ENCODE measurements at regions not wholly inside any gene's neighbourhood (a gene's known extent, or its start where the extent isn't known, plus 50 kb on each side); places are given as distances from the start of the nearest gene placed in this dataset.

DNA sequence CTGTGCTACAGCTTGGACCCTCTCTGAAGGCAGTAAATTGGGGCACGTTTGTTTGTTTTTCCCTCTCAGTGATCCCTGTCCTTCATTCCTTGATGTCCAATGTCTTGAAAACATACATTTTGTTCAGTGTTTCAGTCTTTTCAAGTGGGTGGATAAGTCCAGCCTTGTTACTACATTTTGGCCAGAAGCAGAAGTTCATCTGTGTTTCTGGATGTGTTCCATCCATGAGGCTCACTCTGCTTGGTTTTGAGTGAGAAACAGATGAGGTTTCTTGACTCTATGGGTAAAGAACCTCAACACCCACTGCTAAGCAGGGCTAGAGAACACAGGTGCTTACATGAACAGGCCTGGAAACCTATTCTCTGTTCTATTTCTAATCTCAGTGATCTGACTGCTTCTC is 74.5 kb upstream of the RFX8 start:
- intact Hi-C loops (cut with micrococcal nuclease; ENCODE audit: unreplicated experiment), result no loop called here
- in situ Hi-C loops (cut with HindIII; ENCODE audit: low pct_unique_long_range_greater_than_20kb, low sequenced_read_pairs), result no loop called here
- Histone ChIP-seq H3K4me3 (ENCODE audit: low read depth in 2 of 2, low read length in 2 of 2) (no peak overlapping the region), H3K4me1 (ENCODE audit: control insufficient read depth, insufficient read depth, low read length) (no peaks in the 10 kb centered on the region), H3K36me3 (ENCODE audit: control insufficient read depth, insufficient read depth, low read length) (no peaks in the 10 kb centered on the region), H3K9me3 (ENCODE audit: control insufficient read depth, insufficient read depth, low read depth, low read length) (no peaks in the 10 kb centered on the region), H3K27ac (ENCODE audit: low read length) (no peak overlapping the region), H3K27me3 (ENCODE audit: control insufficient read depth, insufficient read depth, low read length) (no peaks in the 10 kb centered on the region)
- CTCF ChIA-PET, result interaction anchor here (0.6 kb wide), 1 partner anchor 80 kb away, joined by 3 read pairs; no protein-coding TSS in a partner anchor
- POLR2A ChIA-PET, result no interaction called here
- DNase-seq (ENCODE audit: low read depth, low spot score) (no peak), ATAC-seq (no peak)
- TF ChIP-seq POLR2AphosphoS5 (IDR thresholded peaks at IDR 0.05; ENCODE audit: low read depth, low read length) (no peak), SIN3A (IDR thresholded peaks at IDR 0.05; ENCODE audit: borderline replicate concordance, insufficient read depth, low read depth, low read length) (no peak), TCF7L2 (IDR thresholded peaks at IDR 0.05; ENCODE audit: low read depth, low read length) (no peak)
- TF ChIP-seq, protein P1, sequence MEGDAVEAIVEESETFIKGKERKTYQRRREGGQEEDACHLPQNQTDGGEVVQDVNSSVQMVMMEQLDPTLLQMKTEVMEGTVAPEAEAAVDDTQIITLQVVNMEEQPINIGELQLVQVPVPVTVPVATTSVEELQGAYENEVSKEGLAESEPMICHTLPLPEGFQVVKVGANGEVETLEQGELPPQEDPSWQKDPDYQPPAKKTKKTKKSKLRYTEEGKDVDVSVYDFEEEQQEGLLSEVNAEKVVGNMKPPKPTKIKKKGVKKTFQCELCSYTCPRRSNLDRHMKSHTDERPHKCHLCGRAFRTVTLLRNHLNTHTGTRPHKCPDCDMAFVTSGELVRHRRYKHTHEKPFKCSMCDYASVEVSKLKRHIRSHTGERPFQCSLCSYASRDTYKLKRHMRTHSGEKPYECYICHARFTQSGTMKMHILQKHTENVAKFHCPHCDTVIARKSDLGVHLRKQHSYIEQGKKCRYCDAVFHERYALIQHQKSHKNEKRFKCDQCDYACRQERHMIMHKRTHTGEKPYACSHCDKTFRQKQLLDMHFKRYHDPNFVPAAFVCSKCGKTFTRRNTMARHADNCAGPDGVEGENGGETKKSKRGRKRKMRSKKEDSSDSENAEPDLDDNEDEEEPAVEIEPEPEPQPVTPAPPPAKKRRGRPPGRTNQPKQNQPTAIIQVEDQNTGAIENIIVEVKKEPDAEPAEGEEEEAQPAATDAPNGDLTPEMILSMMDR (IDR thresholded peaks at IDR 0.05), result no peak
- TF ChIP-seq, protein P2, sequence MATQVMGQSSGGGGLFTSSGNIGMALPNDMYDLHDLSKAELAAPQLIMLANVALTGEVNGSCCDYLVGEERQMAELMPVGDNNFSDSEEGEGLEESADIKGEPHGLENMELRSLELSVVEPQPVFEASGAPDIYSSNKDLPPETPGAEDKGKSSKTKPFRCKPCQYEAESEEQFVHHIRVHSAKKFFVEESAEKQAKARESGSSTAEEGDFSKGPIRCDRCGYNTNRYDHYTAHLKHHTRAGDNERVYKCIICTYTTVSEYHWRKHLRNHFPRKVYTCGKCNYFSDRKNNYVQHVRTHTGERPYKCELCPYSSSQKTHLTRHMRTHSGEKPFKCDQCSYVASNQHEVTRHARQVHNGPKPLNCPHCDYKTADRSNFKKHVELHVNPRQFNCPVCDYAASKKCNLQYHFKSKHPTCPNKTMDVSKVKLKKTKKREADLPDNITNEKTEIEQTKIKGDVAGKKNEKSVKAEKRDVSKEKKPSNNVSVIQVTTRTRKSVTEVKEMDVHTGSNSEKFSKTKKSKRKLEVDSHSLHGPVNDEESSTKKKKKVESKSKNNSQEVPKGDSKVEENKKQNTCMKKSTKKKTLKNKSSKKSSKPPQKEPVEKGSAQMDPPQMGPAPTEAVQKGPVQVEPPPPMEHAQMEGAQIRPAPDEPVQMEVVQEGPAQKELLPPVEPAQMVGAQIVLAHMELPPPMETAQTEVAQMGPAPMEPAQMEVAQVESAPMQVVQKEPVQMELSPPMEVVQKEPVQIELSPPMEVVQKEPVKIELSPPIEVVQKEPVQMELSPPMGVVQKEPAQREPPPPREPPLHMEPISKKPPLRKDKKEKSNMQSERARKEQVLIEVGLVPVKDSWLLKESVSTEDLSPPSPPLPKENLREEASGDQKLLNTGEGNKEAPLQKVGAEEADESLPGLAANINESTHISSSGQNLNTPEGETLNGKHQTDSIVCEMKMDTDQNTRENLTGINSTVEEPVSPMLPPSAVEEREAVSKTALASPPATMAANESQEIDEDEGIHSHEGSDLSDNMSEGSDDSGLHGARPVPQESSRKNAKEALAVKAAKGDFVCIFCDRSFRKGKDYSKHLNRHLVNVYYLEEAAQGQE (IDR thresholded peaks at IDR 0.05; ENCODE audit: insufficient read depth in 1 of 2, low read depth in 2 of 2, low read length in 1 of 2), result no peak
- no TSS peak for BruUV-seq (replicated peaks)

DNA sequence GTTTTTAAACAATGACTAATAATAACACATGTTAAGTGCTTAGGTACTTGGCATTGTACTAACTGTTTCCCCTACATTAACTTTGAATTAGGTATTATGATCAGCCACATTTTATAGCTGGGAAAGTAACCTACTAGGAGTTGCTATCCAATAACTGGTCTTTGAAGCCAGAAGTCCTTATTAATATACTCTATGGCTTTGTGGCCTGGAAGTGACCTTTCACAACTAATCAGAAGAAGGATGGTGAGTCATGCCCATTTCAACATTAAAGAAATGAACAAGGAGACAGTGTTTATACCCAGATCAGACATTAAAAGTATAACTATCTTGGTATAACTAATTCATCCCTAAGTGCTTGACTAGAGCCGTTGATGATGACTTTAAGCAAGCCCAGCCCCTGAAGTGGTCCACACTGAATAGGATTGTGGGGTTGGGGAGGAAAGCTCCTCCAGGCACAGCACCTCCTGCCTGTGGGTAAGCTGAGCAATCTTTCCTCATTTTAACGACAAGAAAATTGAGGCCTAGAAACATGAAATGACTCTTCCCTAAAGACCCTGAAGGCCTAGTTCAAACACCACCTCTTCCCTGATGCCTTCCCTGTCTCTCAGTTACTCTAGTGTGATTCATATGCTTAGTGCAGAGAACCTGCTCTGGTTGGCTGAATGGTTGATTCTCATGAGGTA is 71.6 kb upstream of the RFX8 start:
- no peak overlapping the region for H3K27ac ChIP-seq (ENCODE audit: low read length)

More for the DNA sequence above, 71.6 kb upstream of the RFX8 start:
- no peaks in the 10 kb centered on the region for H3K9me3 ChIP-seq (ENCODE audit: control insufficient read depth, insufficient read depth, low read depth, low read length)
- TF ChIP-seq, protein P1 (IDR thresholded peaks at IDR 0.05), result no peak
- TF ChIP-seq, protein P2 (IDR thresholded peaks at IDR 0.05; ENCODE audit: insufficient read depth in 1 of 2, low read depth in 2 of 2, low read length in 1 of 2), result no peak
- TF ChIP-seq SIN3A (IDR thresholded peaks at IDR 0.05; ENCODE audit: borderline replicate concordance, insufficient read depth, low read depth, low read length), result no peak
- no peak for TF ChIP-seq TCF7L2 (IDR thresholded peaks at IDR 0.05; ENCODE audit: low read depth, low read length)
- no peak for TF ChIP-seq POLR2AphosphoS5 (IDR thresholded peaks at IDR 0.05; ENCODE audit: low read depth, low read length)
- ATAC-seq (no peak), DNase-seq (ENCODE audit: low read depth, low spot score) (no peak)
- ChIA-PET CTCF (no interaction called here), POLR2A (no interaction called here)
- no peaks in the 10 kb centered on the region for H3K27me3 ChIP-seq (ENCODE audit: control insufficient read depth, insufficient read depth, low read length)
- no peaks in the 10 kb centered on the region for H3K36me3 ChIP-seq (ENCODE audit: control insufficient read depth, insufficient read depth, low read length)
- no peak overlapping the region for H3K4me3 ChIP-seq (ENCODE audit: low read depth in 2 of 2, low read length in 2 of 2)
- intact Hi-C loops (cut with micrococcal nuclease; ENCODE audit: unreplicated experiment) (no loop called here), in situ Hi-C loops (cut with HindIII; ENCODE audit: low pct_unique_long_range_greater_than_20kb, low sequenced_read_pairs) (no loop called here)
- H3K4me1 ChIP-seq (ENCODE audit: control insufficient read depth, insufficient read depth, low read length), result no peaks in the 10 kb centered on the region
- BruUV-seq (replicated peaks), result no TSS peak
